K562 (cell line): ENCODE measurements at regions not wholly inside any gene's neighbourhood (a gene's known extent, or its start where the extent isn't known, plus 50 kb on each side); places are given as distances from the start of the nearest gene placed in this dataset.

Experiments used
- CEBPB ChIP-seq: fragments of 450-650 bp; IDR thresholded peaks from 2 replicates; pipeline ENCODE4 v1.6.1; 2016; ENCODE audit warnings: missing genetic modification characterization, missing compliant biosample characterization
- CHD1 ChIP-seq: fragments of 200-600 bp; sonication (generic); IDR thresholded peaks from one replicate; pipeline ENCODE4 v1.6.1; 2012; ENCODE audit warnings: mild to moderate bottlenecking, moderate library complexity, low read length, inconsistent platforms
- CREM ChIP-seq: IDR thresholded peaks from 2 replicates; pipeline ENCODE4 v1.6.1; 2014; ENCODE audit warnings: antibody characterized with exemption, low read depth
- FOXM1 ChIP-seq, 2 experiments: fragments of 450-650 bp in 1 of 2; sonication (generic) in 1 of 2; formaldehyde crosslinking in 1 of 2; IDR thresholded peaks; 2 replicates each; pipeline versions ENCODE4 v1.6.1 to v1.9.0; 2017 to 2022; ENCODE audit warnings: low read depth in 2 of 2, mild to moderate bottlenecking in 2 of 2, missing genetic modification reagents in 1 of 2, moderate library complexity in 1 of 2
- HNRNPUL1 ChIP-seq: fragments of 200-400 bp; formaldehyde crosslinking; IDR thresholded peaks from 2 replicates; pipeline ENCODE4 v1.6.1; 2017; ENCODE audit warnings: low read length
- MAZ ChIP-seq, 2 experiments: fragments of 450-650 bp in 1 of 2; sonication (generic) in 1 of 2; formaldehyde crosslinking; IDR thresholded peaks in 1 of 2; conservative IDR thresholded peaks in 1 of 2; 2 replicates each; pipeline versions ENCODE4 v1.4.0 to v1.5.0; 2020; ENCODE audit warnings: mild to moderate bottlenecking in 1 of 2, missing genetic modification reagents in 1 of 2
- MXD1 ChIP-seq: fragments of 250-450 bp; sonication (Bioruptor Pico); IDR thresholded peaks from 2 replicates; pipeline ENCODE4 v1.8.0; 2021; ENCODE audit warnings: borderline replicate concordance, mild to moderate bottlenecking, moderate library complexity; ENCODE audit not compliant: poor library complexity, severe bottlenecking
- PHB2 ChIP-seq: fragments of 450-650 bp; IDR thresholded peaks from 2 replicates; pipeline ENCODE4 v1.6.1; 2017; ENCODE audit warnings: low read depth
- SAP30 ChIP-seq: fragments of 200-600 bp; sonication (generic); IDR thresholded peaks from 2 replicates; pipeline ENCODE4 v1.6.1; 2012; ENCODE audit warnings: borderline replicate concordance, low read depth, mild to moderate bottlenecking, moderate library complexity, low read length, control low read depth, inconsistent platforms; ENCODE audit not compliant: insufficient read depth, poor library complexity, severe bottlenecking
- SREBF2 ChIP-seq: sonication (generic); formaldehyde crosslinking; IDR thresholded peaks from 2 replicates; pipeline ENCODE4 v1.4.0; 2020; ENCODE audit warnings: mild to moderate bottlenecking, missing genetic modification reagents
- STAT6 ChIP-seq: sonication (generic); formaldehyde crosslinking; IDR thresholded peaks from 2 replicates; pipeline ENCODE4 v1.8.1; 2023; ENCODE audit warnings: mild to moderate bottlenecking, missing genetic modification reagents
- ZBTB40 ChIP-seq, 2 experiments: fragments of 450-650 bp in 1 of 2; sonication (generic) in 1 of 2; formaldehyde crosslinking in 1 of 2; IDR thresholded peaks; 2 replicates each; pipeline versions ENCODE4 v1.7.1 to v1.9.0; 2016 to 2022; ENCODE audit warnings: inconsistent platforms in 1 of 2, mild to moderate bottlenecking in 1 of 2, missing genetic modification reagents in 1 of 2

GRCh38 chr6:27684264-27685211 lies 211.6 kb upstream of the ZNF184 start (continued):
- TF ChIP-seq ZBTB40 (IDR thresholded peaks at IDR 0.05) (peak; percentile 82), ZBTB40 (CRISPR knock-in tag; IDR thresholded peaks at IDR 0.05) (no peak), CREM (peak; percentile 32; the same call in 1 of the 2 replicates), MXD1 (CRISPR knock-in tag) (peak; percentile 6), PHB2 (no peak), FOXM1 (IDR thresholded peaks at IDR 0.05; ENCODE audit: low read depth) (peak; percentile 32; the same call in 1 of the 2 replicates), FOXM1 (CRISPR knock-in tag; IDR thresholded peaks at IDR 0.05; ENCODE audit: low read depth) (no peak), SREBF2 (peak; percentile 44; the same call in 1 of the 2 replicates), HNRNPUL1 (no peak), STAT6 (CRISPR knock-in tag) (no peak), SAP30 (no peak), MAZ (CRISPR knock-in tag; conservative IDR thresholded peaks at IDR 0.05 in 1 of 2, IDR thresholded peaks at IDR 0.05 in 1 of 2) (peak in 1 of 2 experiments; percentile 42; a peak in 1 of 4 replicates), CHD1 (no peak), CEBPB (tag) (peak; percentile 72)
